Fibroblast of lung (primary cell): ENCODE measurements at regions not wholly inside any gene's neighbourhood (a gene's known extent, or its start where the extent isn't known, plus 50 kb on each side); places are given as distances from the start of the nearest gene placed in this dataset.

Experiments
- EZH2 ChIP-seq: IDR thresholded peaks from 2 replicates; pipeline ENCODE4 v1.5.1; 2012; ENCODE audit warnings: low read length, control low read depth, mild to moderate bottlenecking; ENCODE audit errors: missing control alignments
- TF ChIP-seq, protein P1 (sequence below), 2 donors: IDR thresholded peaks in 1 of 2; conservative IDR thresholded peaks in 1 of 2; 1 replicate in 1 of 2; 2 replicates in 1 of 2; pipeline ENCODE4 v1.5.1; 2011 to 2012; ENCODE audit warnings: low read length in 2 of 2, control low read depth in 1 of 2, inconsistent platforms in 1 of 2, low read depth in 1 of 2, mild to moderate bottlenecking in 1 of 2

DNA sequence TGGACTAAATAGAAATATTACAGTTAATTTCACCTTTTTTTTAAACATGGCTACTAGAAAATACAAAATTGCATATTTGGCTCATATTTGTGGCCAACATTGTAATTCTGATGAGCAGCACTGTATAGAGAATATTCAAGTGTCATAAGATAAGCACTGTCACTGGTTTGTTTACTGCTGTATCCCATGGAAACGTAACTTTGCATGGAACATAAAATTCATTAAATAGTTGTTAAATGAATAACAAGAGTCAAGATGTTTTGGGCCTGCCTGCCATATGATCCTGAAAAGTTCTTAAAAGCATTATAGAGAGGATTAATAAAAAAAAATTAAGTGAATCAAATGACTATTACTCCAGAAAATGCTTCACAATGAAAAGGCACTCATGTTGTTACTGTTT, 763.7 kb upstream of the CRIM1 start:
- no peak for TF ChIP-seq EZH2
- TF ChIP-seq, protein P1, sequence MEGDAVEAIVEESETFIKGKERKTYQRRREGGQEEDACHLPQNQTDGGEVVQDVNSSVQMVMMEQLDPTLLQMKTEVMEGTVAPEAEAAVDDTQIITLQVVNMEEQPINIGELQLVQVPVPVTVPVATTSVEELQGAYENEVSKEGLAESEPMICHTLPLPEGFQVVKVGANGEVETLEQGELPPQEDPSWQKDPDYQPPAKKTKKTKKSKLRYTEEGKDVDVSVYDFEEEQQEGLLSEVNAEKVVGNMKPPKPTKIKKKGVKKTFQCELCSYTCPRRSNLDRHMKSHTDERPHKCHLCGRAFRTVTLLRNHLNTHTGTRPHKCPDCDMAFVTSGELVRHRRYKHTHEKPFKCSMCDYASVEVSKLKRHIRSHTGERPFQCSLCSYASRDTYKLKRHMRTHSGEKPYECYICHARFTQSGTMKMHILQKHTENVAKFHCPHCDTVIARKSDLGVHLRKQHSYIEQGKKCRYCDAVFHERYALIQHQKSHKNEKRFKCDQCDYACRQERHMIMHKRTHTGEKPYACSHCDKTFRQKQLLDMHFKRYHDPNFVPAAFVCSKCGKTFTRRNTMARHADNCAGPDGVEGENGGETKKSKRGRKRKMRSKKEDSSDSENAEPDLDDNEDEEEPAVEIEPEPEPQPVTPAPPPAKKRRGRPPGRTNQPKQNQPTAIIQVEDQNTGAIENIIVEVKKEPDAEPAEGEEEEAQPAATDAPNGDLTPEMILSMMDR (conservative IDR thresholded peaks at IDR 0.05 in 1 of 2, IDR thresholded peaks at IDR 0.05 in 1 of 2; ENCODE audit: low read depth in 1 of 2, low read length in 2 of 2) = no peak
